Epithelial cell of proximal tubule (primary cell): ENCODE measurements at regions not wholly inside any gene's neighbourhood (a gene's known extent, or its start where the extent isn't known, plus 50 kb on each side); places are given as distances from the start of the nearest gene placed in this dataset.

ENCODE experiments used
- DNase-seq: peaks from one replicate; pipeline ENCODE4 v3.0.0-alpha.2; 2011; ENCODE audit warnings: low read depth
- H3K4me3 ChIP-seq: 2 replicates; pipeline ENCODE4 v1.5.1; 2011; ENCODE audit warnings: low read depth, mild to moderate bottlenecking, low read length
- CTCF ChIP-seq: conservative IDR thresholded peaks from 2 replicates; pipeline ENCODE4 v1.5.1; 2012; ENCODE audit warnings: low read depth, mild to moderate bottlenecking, low read length

GRCh38 chr12:34287437-34287836 is 265.1 kb downstream of the ALG10 start:
- no peak for TF ChIP-seq CTCF
- DNase-seq, result no peak

DNA sequence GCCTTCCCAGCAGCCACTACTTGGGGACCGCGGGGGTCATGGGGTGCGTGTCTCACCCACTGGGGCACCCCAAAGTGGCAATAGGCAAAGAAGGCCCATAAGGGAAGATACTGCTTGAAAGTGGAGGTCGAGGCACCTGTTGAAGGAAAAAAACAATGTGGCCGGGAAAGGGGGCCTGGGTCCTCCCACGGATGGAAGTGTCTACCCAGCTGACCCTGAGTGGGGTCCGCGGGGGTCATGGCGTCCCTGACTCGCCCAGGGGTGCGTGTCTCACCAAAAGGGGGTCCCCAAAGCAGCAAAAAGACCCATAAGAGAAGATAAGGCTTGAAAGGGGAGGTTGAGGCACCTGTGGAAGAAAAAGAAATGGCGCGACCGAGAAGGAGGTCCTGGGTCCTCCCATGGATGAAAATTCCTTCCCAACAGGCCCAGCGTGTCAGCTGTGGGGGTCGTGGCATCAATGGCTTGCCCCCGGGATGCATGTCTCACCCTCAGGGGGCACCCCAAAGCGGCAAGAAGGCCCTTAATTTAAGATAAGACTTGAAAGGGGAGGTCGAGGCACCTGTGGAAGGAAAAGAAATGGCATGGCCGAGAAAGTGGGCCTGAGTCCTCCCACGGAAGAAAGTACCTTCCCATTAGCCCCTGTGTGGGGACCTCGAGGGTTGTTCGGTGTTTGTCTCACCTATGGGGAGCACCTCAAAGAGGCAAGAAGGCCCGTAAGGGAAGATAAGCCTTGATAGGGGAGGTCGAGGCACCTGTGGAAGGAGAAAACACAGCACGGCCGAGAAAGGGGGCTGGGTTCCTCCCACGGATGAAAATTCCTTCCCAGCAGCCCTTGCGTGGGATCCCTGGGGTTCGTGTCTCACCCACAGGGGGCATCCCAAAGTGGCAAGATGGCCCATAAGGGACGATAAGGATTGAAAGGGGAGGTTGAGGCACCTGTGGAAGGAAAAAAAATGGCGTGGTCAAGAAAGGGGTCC is 266.0 kb downstream of the ALG10 start:
- H3K4me3 ChIP-seq, result no peak overlapping the region
- DNase-seq, result no peak
- TF ChIP-seq CTCF, result no peak

More at GRCh38 chr12:34287437-34287836, 265.1 kb downstream of the ALG10 start:
- H3K4me3 ChIP-seq, result no peak overlapping the region

DNA sequence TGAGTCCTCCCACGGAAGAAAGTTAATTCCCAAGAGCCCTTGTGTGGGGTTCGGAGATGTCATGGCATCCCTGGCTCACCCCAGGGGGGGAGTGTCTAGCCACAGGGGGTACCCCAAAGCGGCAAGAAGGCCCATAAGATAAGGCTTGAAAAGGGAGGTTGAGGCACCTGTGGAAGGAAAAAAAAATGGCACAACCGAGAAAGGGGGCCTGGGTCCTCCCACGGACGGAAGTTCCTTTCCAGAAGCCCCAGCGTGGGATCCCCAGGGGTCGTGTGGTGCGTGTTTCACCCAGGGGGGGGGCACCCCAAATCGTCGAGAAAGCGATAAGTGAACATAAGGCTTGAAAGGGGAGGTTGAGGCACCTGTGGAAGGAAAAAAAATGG is 266.7 kb downstream of the ALG10 start:
- no peak for DNase-seq
- no peak for TF ChIP-seq CTCF
- no peak overlapping the region for H3K4me3 ChIP-seq

DNA sequence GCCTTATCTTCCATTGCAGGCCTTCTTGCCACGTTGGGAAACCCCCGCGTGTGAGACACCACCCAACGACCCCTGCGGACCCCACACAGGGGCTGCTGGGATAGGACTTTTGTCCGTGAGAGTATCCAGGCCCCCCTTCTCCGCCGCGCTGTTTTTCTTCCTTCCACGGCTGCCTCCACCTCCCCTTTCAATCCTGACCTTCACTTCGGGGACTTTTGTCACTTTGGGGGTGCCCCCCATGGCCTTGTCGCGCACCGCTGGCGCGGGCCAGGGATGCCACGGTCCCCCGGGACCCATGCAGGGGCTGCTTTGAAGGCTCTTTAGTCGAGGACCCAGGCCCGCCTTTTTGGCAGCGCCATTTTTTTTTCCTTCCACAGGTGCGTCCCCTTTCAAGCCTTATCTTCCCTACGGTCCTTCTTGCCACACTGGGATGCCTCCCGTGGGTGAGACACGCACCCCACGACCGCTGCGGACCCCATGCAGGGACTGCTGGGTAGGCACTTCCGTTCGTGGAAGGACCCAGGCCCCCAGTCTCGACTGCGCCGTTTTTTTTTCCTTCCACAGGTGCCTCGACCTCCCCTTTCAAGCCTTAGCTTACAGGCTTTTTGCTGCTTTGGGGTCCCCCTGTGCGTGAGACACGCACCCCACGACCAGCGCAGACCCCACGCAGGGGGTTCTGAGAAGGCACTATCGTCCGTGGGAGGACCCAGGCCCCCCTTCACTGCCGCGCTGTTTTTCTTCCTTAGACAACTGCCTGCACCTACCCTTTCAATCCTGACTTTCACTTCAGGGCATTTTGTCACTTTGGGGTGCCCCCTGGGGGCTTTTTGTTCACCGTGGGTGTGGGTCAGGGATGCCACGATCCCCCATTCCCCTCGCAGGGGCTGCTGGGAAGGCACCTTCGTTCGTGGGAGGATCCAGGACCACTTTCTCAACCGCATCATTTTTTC is 267.4 kb downstream of the ALG10 start:
- DNase-seq, result no peak
- TF ChIP-seq CTCF, result no peak
- H3K4me3 ChIP-seq, result no peak overlapping the region

- no peak overlapping the region for H3K4me3 ChIP-seq
- DNase-seq, result no peak
- no peak for TF ChIP-seq CTCF
Observed at GRCh38 chr12:34290381-34290995, 268.2 kb downstream of the ALG10 start.

DNA sequence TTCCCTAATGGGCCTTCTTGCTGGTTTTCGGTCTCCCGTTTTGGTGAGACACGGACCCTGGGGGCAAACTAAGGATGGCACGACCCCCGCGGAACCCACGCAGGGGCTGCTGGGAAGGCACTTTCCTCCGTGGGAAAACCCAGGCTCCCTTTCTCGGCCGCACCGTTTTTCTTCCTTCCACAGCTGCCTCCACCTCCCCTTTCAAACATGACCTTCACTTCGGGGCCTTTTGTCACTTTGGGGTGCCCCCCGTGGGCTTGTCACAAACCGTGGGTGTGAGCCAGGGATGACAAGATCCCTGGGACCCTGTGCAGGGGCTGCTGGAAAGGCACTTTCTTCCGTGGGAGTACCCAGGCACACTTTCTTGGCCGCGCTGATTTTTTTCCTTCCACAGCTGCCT is 268.7 kb downstream of the ALG10 start:
- no peak for DNase-seq
- TF ChIP-seq CTCF, result no peak
- no peak overlapping the region for H3K4me3 ChIP-seq
